ENCODE measurements at regions not wholly inside any gene's neighbourhood (a gene's known extent, or its start where the extent isn't known, plus 50 kb on each side); places are given as distances from the start of the nearest gene placed in this dataset.

DNA sequence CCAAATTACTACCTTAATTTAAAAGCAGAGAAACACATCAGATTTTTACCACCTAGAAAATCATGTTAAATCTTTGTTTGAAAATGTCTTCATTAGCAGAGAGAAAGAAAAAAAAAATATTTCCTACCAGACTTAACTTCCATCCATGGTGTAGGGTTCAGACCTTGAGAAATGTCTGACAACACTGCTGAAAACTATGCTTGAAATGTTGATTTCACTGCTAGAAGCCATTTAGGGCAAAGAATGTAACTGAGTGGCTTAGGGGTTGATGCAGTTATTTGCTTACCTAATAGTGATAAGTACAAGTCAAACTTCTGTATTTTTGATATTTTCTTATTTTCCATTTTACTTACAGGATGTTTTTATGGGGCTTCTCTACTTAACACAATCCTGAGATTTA, 495.6 kb upstream of the NEGR1 start:
- TF ChIP-seq ZC3H10 (CRISPR knock-in tag; IDR thresholded peaks at IDR 0.05) = no peak
- TF ChIP-seq ARNTL (CRISPR knock-in tag; IDR thresholded peaks at IDR 0.05; ENCODE audit: borderline replicate concordance, low read depth) = no peak
- TF ChIP-seq OSR1 (CRISPR knock-in tag; IDR thresholded peaks at IDR 0.05) = no peak
- TF ChIP-seq GLIS3 (CRISPR knock-in tag; IDR thresholded peaks at IDR 0.05) = no peak
- TF ChIP-seq, protein P1, sequence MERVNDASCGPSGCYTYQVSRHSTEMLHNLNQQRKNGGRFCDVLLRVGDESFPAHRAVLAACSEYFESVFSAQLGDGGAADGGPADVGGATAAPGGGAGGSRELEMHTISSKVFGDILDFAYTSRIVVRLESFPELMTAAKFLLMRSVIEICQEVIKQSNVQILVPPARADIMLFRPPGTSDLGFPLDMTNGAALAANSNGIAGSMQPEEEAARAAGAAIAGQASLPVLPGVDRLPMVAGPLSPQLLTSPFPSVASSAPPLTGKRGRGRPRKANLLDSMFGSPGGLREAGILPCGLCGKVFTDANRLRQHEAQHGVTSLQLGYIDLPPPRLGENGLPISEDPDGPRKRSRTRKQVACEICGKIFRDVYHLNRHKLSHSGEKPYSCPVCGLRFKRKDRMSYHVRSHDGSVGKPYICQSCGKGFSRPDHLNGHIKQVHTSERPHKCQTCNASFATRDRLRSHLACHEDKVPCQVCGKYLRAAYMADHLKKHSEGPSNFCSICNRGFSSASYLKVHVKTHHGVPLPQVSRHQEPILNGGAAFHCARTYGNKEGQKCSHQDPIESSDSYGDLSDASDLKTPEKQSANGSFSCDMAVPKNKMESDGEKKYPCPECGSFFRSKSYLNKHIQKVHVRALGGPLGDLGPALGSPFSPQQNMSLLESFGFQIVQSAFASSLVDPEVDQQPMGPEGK (CRISPR knock-in tag; IDR thresholded peaks at IDR 0.05; ENCODE audit: borderline replicate concordance) = no peak
- no peak for TF ChIP-seq ZNF565 (CRISPR knock-in tag; conservative IDR thresholded peaks at IDR 0.05; ENCODE audit: low read depth)
